Endothelial cell of hepatic sinusoid (primary cell): ENCODE measurements at regions not wholly inside any gene's neighbourhood (a gene's known extent, or its start where the extent isn't known, plus 50 kb on each side); places are given as distances from the start of the nearest gene placed in this dataset.
"Not testable (repeated sequence)": the region's sequence is repeated elsewhere in the genome, so short reads cannot be mapped to it uniquely, and the experiment has no call there.

Experiments
- in situ Hi-C: cut with HindIII; loops from 2 replicates; pipeline ENCODE4 v1.10.0; 2017; ENCODE audit warnings: low sequenced_read_pairs

- in situ Hi-C loops, result no loop called here
Measured at GRCh38 chr17:14582996-14583395, 282.1 kb downstream of the HS3ST3B1 start.

- in situ Hi-C loops, result no loop called here
Measured at GRCh38 chr17:14581186-14581830, 280.4 kb downstream of the HS3ST3B1 start.

- in situ Hi-C loops, result no loop called here
Measured at GRCh38 chr17:14580499-14580898, 279.6 kb downstream of the HS3ST3B1 start.

DNA sequence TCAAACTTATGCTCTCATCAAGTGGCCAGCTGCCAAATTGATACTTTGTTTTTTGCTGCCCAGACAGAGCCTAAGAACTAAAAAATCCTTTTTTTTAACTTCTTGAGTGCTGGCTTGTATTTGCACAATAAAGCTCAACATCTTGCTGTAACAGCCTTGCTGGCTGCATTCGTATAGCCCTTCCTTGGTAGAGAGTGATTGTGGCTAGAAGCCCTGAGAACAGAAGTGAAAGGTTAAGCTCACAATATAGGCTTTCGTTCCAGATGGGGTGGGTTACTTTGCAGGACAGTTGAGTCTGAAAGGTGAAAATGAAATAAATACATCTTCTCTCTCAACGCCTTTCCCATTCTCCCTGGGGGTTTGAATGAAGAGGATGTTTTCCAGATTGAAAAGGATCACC is 278.8 kb downstream of the HS3ST3B1 start:
- in situ Hi-C loops, result no loop called here

DNA sequence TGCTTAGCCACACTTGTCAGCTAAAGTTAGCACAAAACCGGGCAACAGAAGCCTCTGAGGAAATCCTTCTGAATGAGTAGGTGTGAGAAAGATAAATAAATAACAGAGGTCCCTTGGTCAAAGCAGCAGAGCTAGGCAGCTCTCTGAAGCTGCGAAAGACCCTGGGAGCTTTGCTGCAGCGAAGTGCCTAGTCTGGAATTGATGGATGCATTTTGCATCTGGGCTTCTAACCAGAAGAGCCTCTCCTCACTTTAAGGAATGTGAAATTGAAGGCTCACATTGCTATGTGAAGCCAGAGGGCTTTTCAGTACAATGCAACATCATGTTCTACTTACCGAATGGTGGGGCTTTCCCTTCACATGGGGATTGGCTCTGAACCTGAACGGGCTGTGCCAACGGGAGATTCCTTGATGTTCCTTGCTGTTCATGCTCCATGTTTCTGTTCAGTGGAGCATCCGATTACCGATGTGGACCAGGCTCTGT is 274.6 kb downstream of the HS3ST3B1 start:
- in situ Hi-C loops, result no loop called here

- in situ Hi-C loops, result not testable (repeated sequence)
Measured at GRCh38 chr17:14560325-14560724, 259.4 kb downstream of the HS3ST3B1 start.

GRCh38 chr17:14559264-14560119 is 258.6 kb downstream of the HS3ST3B1 start:
- in situ Hi-C loops, result no loop called here

DNA sequence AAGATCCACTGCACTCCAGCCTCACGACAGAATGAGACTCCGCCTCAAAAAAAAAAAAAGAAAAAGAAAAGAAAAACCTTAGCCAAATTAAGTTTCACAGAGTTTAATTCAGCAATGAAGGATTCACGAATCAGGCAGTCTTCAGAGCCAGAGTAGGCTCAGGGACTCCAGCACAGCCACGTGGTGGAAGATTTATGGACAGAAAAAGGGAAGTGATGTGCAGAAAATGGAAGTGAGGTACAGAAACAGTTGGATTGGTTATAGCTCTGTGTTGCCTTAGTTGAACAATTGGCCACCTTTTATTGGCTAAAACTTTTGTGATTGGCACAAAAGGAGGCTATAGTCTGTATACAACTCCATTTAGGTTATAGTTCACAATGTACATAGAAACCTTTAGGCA is 256.6 kb downstream of the HS3ST3B1 start:
- in situ Hi-C loops, result no loop called here

GRCh38 chr17:14553847-14554246 is 253.0 kb downstream of the HS3ST3B1 start:
- in situ Hi-C loops, result no loop called here

- in situ Hi-C loops, result no loop called here
Measured at GRCh38 chr17:14552306-14552705, 251.4 kb downstream of the HS3ST3B1 start.

DNA sequence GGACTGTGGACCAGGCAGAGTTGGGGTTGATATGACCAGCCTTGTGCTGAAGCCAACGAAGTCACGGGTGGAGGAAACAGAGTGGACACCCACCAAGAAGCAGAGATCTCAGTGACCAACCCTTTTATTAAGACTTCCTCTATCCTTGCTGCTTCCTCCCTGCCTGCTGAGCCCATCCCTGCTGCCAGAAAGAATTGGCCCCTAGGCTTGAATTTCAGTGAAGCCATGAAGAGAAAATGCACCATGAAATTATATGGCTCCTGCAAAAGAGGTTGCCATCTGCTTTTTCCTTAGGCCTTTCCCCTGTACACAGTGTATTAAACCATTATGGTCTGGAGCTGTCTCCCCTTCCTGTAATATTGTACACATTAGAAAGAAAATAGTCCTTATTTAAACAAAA is 246.7 kb downstream of the HS3ST3B1 start:
- in situ Hi-C loops, result no loop called here

- in situ Hi-C loops, result no loop called here
Measured at GRCh38 chr17:14547016-14547415, 246.1 kb downstream of the HS3ST3B1 start.

DNA sequence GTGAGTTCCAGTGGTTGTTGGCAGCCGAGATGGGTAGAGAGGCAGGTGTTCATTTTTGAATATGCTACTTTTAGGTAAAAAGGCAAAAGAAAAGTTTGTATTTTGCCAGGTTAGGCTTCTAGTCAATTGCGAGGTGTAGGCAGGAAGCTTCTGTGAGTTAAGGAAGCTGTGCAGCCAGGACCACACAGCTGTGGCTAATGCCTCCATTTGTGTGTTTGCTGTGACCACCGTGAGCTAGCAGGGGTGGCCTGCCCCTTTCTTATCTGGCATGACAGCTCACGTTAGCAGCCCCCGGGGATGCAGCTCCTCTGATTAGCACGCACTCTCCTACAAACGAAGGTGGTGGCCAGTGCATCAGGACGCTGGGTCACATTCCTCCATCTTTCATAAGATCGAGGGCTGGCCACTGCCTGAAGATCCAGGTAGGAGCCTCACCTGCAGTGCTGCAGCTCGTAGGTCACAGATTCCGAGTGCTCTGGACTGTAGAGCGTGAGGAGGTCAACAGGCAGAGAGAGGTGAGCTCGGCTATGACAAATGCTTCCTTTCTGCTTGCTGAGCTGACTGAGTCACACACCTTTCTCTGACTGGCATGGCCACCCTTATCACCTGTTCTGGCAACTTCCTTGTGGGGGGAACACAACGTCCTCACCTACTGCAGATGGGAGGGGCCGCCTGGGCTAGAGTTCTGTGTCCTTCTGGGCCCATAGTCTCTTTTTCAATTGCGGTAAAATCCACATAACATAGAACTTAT is 244.4 kb downstream of the HS3ST3B1 start:
- in situ Hi-C loops, result no loop called here

- in situ Hi-C loops, result no loop called here
Measured at GRCh38 chr17:14541714-14542113, 240.8 kb downstream of the HS3ST3B1 start.

DNA sequence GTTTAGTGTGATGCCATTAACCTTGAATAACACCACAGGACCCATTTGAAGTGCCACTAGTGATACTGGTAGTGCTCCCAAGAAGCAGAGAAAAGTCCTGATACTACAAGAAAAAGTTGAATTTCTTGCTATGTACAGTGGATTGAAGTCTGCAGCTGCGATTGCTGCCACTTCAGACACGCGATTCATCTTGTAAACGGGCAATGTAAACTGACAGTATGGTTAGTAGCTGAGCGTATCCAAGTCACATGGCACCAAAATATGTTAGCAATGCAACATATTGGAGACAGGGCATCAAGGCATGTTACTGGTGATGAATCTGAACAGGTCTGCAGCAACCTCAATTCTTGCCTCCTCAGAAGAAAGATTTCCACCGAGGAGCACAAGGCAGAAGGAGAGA is 238.9 kb downstream of the HS3ST3B1 start:
- in situ Hi-C loops, result no loop called here

DNA sequence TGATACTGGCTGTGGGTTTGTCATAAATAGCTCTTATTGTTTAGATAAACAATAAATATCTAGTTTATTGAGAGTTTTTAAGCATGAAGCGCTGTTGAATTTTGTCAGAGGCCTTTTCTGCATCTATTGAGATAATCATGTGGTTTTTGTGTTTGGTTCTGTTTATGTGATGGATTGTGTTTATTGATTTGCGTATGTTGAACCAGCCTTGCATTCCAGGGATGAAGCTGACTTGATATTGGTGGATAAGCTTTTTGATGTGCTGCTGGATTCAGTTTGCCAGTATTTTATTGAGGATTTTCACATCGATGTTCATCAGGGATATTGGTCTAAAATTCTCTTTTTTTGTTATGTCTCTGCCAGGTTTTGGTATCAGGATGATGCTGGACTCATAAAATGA is 231.4 kb downstream of the HS3ST3B1 start:
- in situ Hi-C loops, result not testable (repeated sequence)

DNA sequence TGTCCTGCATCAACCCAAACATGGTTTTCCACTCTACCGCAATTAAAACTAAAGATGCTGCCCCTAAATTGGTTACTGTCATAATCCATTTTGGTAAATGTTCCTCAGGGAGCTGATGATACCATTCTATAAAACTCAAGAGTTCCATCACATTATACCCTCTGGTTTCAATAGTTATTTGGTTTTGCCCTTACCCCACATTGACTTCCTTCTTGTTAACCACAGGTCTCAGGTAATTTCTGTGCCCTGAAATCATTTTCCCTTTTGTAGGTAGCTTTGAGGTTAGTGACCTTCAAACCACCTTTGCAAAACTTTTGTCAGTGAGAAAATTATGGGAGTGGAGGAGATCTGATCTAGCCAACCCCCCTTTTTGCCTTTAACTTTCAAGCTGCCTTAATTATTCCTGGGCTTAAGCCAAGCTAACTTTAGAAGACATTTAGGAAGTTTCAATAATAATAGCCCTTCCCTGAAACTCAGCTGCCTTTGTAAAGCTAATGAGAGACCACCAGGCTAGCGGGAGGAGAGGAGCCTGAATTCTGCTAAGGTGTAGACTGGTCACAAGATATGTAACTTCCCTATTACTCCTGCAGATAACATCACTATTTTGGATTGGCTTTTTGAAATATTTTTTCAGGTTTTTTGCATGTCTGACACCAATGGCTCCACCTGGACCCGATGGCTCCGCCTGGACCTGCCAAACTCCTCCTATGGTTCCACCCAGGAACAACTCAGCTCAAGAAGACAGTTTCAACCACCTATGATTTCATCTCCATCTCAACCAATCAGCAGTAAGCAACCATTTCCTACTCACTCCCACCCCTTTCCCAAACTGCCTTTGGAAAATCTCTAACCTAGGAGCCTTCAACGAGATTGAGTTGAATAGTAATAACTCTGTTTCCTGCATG is 224.9 kb downstream of the HS3ST3B1 start:
- in situ Hi-C loops, result no loop called here

DNA sequence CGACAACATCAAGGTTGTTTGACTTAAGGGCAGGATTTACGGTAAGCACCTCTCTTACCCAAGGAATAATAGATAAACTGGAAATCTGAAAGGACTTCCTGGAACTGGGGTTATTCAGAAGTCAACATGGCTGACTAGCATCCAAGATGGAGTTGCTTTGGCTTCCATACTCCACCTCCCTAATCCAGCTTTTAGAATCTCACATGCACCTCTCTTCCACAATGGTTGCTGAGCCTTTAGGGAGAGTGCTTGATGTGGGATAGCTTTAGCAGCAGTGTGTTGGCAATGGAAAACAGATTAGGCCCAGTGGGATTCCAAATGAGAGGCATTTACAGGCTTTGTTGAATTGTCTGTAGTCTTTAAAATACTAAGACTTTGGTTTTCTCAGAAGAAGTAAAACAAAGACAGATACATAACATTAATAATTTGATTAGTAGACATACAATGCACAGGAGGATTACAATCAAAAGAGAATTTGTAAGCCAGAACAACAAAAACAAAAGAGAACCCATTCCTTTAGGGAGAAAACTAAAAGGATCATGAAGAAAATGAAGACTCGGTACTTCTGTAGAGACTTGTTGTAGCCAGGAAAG is 222.0 kb downstream of the HS3ST3B1 start:
- in situ Hi-C loops, result no loop called here

DNA sequence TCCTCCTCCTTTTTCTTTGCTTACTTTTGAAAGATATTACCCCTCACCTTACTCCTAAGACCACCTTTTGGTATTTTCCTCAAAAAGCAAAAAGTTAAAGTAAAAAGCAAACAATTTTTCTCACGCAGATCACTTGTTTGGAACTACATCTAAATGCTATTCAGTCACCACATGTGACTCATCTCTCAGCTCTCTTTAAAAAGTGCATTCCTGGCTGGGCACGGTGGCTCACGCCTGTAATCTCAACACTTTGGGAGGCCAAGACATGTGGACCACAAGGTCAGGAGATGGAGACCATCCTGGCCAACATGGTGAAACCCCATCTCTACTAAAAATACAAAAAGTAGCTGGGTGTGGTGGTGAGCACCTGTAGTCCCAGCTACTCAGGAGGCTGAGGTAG is 218.0 kb downstream of the HS3ST3B1 start:
- in situ Hi-C loops, result not testable (repeated sequence)

DNA sequence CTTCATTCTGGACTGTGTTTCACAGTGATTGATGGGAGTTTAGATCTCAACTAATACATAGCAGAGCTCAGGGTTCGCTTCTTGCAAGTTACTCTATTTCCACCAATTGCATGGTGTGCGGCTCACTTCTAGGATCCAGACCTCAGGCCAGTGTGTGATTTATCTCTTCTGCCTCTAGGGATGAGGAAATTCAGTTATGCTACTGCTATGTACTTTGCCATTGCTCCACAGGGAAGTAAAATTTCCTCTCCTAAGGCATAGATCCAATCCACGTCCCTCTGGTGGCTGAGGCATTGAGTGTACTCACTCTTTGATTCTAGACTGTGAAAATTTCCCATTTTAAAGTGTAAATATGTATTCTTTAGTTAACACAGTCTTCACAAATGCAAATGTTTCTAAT is 214.1 kb downstream of the HS3ST3B1 start:
- in situ Hi-C loops, result no loop called here
